ENCODE measurements at regions not wholly inside any gene's neighbourhood (a gene's known extent, or its start where the extent isn't known, plus 50 kb on each side); places are given as distances from the start of the nearest gene placed in this dataset.

GRCh38 chr6:92910646-92911045 is 508.7 kb downstream of the EPHA7 start:
- ChIA-PET POLR2A (no interaction called here), SMC1A (ENCODE audit: uncharacterized antibody, unreplicated experiment) (no interaction called here), RAD21 (ENCODE audit: unreplicated experiment) (no interaction called here), CTCF (no interaction called here)
- no peak for TF ChIP-seq NR2C1 (IDR thresholded peaks at IDR 0.05)
- Histone ChIP-seq H3K27ac (ENCODE audit: control insufficient read depth, insufficient read depth) (no peak overlapping the region), H2AFZ (ENCODE audit: control insufficient read depth, low read depth, low read length) (no peak overlapping the region), H3K9me3 (replicated peaks; ENCODE audit: control insufficient read depth, insufficient read depth, low read length) (no peaks in the 10 kb centered on the region), H3K27me3 (replicated peaks in 1 of 2; ENCODE audit: control insufficient read depth in 2 of 2, insufficient read depth in 2 of 2, low read length in 1 of 2) (no peaks in the 10 kb centered on the region), H3K4me1 (ENCODE audit: control insufficient read depth, insufficient read depth, low read length) (no peaks in the 10 kb centered on the region), H3K4me2 (ENCODE audit: control insufficient read depth, insufficient read depth) (no peak overlapping the region), H3K4me3 (no peak overlapping the region), H3K9ac (ENCODE audit: control insufficient read depth, insufficient read depth, low read length) (no peak overlapping the region), H3K79me2 (ENCODE audit: control insufficient read depth, insufficient read depth, low read length) (no peaks in the 10 kb centered on the region), H4K20me1 (ENCODE audit: control insufficient read depth, insufficient read depth) (no peaks in the 10 kb centered on the region), H3K36me3 (ENCODE audit: control insufficient read depth in 2 of 2, insufficient read depth in 2 of 2, low read length in 1 of 2) (no peaks in the 10 kb centered on the region)
- intact Hi-C loops (cut with micrococcal nuclease; ENCODE audit: unreplicated experiment) (no loop called here), in situ Hi-C loops (cut with MboI) (no loop called here)
- WGBS (ENCODE audit: insufficient coverage, insufficient replicate concordance, low lambda C conversion rate, missing lambda C conversion rate), result 0% methylated on average over 1 of the region's 1 CpG
- ATAC-seq (no peak), FAIRE-seq (no peak), DNase-seq (ENCODE audit: low read depth, low spot score) (no peak)
- BruUV-seq (replicated peaks), result no TSS peak

- no peak for FAIRE-seq
- H3K4me2 ChIP-seq (ENCODE audit: control insufficient read depth, insufficient read depth), result no peak overlapping the region
- intact Hi-C loops (cut with micrococcal nuclease; ENCODE audit: unreplicated experiment) (no loop called here), in situ Hi-C loops (cut with MboI) (no loop called here)
- ChIA-PET POLR2A (no interaction called here), CTCF (no interaction called here), RAD21 (ENCODE audit: unreplicated experiment) (no interaction called here), SMC1A (ENCODE audit: uncharacterized antibody, unreplicated experiment) (no interaction called here)
- no peaks in the 10 kb centered on the region for H4K20me1 ChIP-seq (ENCODE audit: control insufficient read depth, insufficient read depth)
- H2AFZ ChIP-seq (ENCODE audit: control insufficient read depth, low read depth, low read length), result no peak overlapping the region
- H3K9ac ChIP-seq (ENCODE audit: control insufficient read depth, insufficient read depth, low read length), result no peak overlapping the region
- no peak overlapping the region for H3K4me3 ChIP-seq
- H3K27ac ChIP-seq (ENCODE audit: control insufficient read depth, insufficient read depth), result no peak overlapping the region
- H3K79me2 ChIP-seq (ENCODE audit: control insufficient read depth, insufficient read depth, low read length), result no peaks in the 10 kb centered on the region
- H3K27me3 ChIP-seq (replicated peaks in 1 of 2; ENCODE audit: control insufficient read depth in 2 of 2, insufficient read depth in 2 of 2, low read length in 1 of 2), result no peaks in the 10 kb centered on the region
- ATAC-seq, result no peak
- H3K9me3 ChIP-seq (replicated peaks; ENCODE audit: control insufficient read depth, insufficient read depth, low read length), result no peaks in the 10 kb centered on the region
- WGBS (ENCODE audit: insufficient coverage, insufficient replicate concordance, low lambda C conversion rate, missing lambda C conversion rate), result 8% methylated on average over 1 of the region's 1 CpG
- no peak for DNase-seq (ENCODE audit: low read depth, low spot score)
- no peaks in the 10 kb centered on the region for H3K4me1 ChIP-seq (ENCODE audit: control insufficient read depth, insufficient read depth, low read length)
- TF ChIP-seq MTA2 (IDR thresholded peaks at IDR 0.05; ENCODE audit: low read depth) (no peak), FOS (IDR thresholded peaks at IDR 0.05; ENCODE audit: borderline replicate concordance, extremely low read depth, insufficient read length) (no peak), IRF3 (IDR thresholded peaks at IDR 0.05) (no peak), CBX3 (IDR thresholded peaks at IDR 0.05; ENCODE audit: borderline replicate concordance, low read depth) (no peak), NBN (IDR thresholded peaks at IDR 0.05) (no peak), ZBTB11 (CRISPR knock-in tag; IDR thresholded peaks at IDR 0.05) (no peak)
- no TSS peak for BruUV-seq (replicated peaks)
- no peaks in the 10 kb centered on the region for H3K36me3 ChIP-seq (ENCODE audit: control insufficient read depth in 2 of 2, insufficient read depth in 2 of 2, low read length in 1 of 2)
These were observed 513.0 kb downstream of the EPHA7 start for GRCh38 chr6:92906385-92906784.

Data from GM12878 (cell line).